Right cardiac atrium (tissue), 5 donors: ENCODE measurements at regions not wholly inside any gene's neighbourhood (a gene's known extent, or its start where the extent isn't known, plus 50 kb on each side); places are given as distances from the start of the nearest gene placed in this dataset.

Source experiments
- ATAC-seq, 2 donors: fragments of 200-7000 bp; cut with Tn5 transposase; one replicate each; pipeline versions ENCODE4 v1.8.0 to v1.9.1; 2020; ENCODE audit warnings: moderate library complexity in 2 of 2, mild to moderate bottlenecking in 1 of 2
- DNase-seq, 3 donors: peaks; one replicate each; pipeline ENCODE4 v3.0.0-alpha.2; 2020
- H3K27ac ChIP-seq: one replicate; pipeline ENCODE4 v1.5.1; 2013; ENCODE audit warnings: mild to moderate bottlenecking, low read length, control low read depth, moderate library complexity
- H3K27me3 ChIP-seq: one replicate; pipeline ENCODE4 v1.6.1; 2013; ENCODE audit not compliant: control insufficient read depth, insufficient read depth
- H3K4me1 ChIP-seq: one replicate; pipeline ENCODE4 v1.6.1; 2013; ENCODE audit warnings: low read length; ENCODE audit not compliant: control insufficient read depth, insufficient read depth
- H3K4me3 ChIP-seq: one replicate; pipeline ENCODE4 v1.5.1; 2013; ENCODE audit warnings: low read length, control low read depth
- H3K9me3 ChIP-seq: one replicate; pipeline ENCODE4 v1.6.1; 2013; ENCODE audit warnings: low read length; ENCODE audit not compliant: control insufficient read depth
- WGBS: extraction: QIAGEN DNeasy Blood & Tissue Kit; methylation state at CpG from one replicate; pipeline ENCODE4 v1.1.7; 2013; 5-methylcytosine and 5-hydroxymethylcytosine counted together
- intact Hi-C, 4 donors: fragments of 100-400 bp; cut with DNase I; formaldehyde crosslinking; loops; one replicate each; pipeline versions ENCODE4 v1.11.0 to v1.14.0; 2022 to 2023
- donor health status: healthy with polysubstance abuse.
- donor health status: DM: no; HTN: yes; CAD: no.
- donor health status: DM: no; HTN: no; CAD: no.
- donor health status: DM: no; HTN: yes; CAD: no; lungs with severe emphysema.
- donor health status: DM: yes; HTN: yes; CAD: no.

GRCh38 chr7:26928703-26929347 lies 64.4 kb upstream of the SKAP2 start:
- no peak overlapping the region for H3K27ac ChIP-seq
- ATAC-seq (no peak), DNase-seq (no peak)
- no peaks in the 10 kb centered on the region for H3K4me1 ChIP-seq
- WGBS = 58% methylated on average over 5 of the region's 5 CpGs
- H3K27me3 ChIP-seq = no peaks in the 10 kb centered on the region
- H3K4me3 ChIP-seq = no peak overlapping the region
- no peaks in the 10 kb centered on the region for H3K9me3 ChIP-seq
- intact Hi-C loops = no loop called here

GRCh38 chr7:26925768-26926167 lies 61.4 kb upstream of the SKAP2 start:
- no peaks in the 10 kb centered on the region for H3K9me3 ChIP-seq
- 65% methylated on average over 2 of the region's 2 CpGs for WGBS

GRCh38 chr7:26924149-26924767 lies 59.9 kb upstream of the SKAP2 start:
- H3K27ac ChIP-seq = no peak overlapping the region
- H3K27me3 ChIP-seq = no peaks in the 10 kb centered on the region
- ATAC-seq (no peak), DNase-seq (no peak)
- 68% methylated on average over 2 of the region's 2 CpGs for WGBS
- H3K4me1 ChIP-seq = no peaks in the 10 kb centered on the region
- no peaks in the 10 kb centered on the region for H3K9me3 ChIP-seq
- no peak overlapping the region for H3K4me3 ChIP-seq
- intact Hi-C loops = no loop called here

More at GRCh38 chr7:26925768-26926167, 61.4 kb upstream of the SKAP2 start:
- intact Hi-C loops = no loop called here
- Histone ChIP-seq H3K27me3 (no peaks in the 10 kb centered on the region), H3K4me1 (no peaks in the 10 kb centered on the region), H3K27ac (no peak overlapping the region), H3K4me3 (no peak overlapping the region)
- ATAC-seq (no peak), DNase-seq (no peak)

- intact Hi-C loops = no loop called here
- Histone ChIP-seq H3K4me1 (no peaks in the 10 kb centered on the region), H3K27me3 (no peaks in the 10 kb centered on the region), H3K4me3 (no peak overlapping the region), H3K27ac (no peak overlapping the region), H3K9me3 (no peaks in the 10 kb centered on the region)
- WGBS = 78% methylated on average over 2 of the region's 2 CpGs
- ATAC-seq (no peak), DNase-seq (no peak)
Observed at GRCh38 chr7:26919906-26920493, 55.6 kb upstream of the SKAP2 start.

GRCh38 chr7:26918241-26918640 lies 53.9 kb upstream of the SKAP2 start:
- intact Hi-C loops = no loop called here

GRCh38 chr7:26916779-26917320 lies 52.5 kb upstream of the SKAP2 start:
- Histone ChIP-seq H3K9me3 (no peaks in the 10 kb centered on the region), H3K4me3 (no peak overlapping the region), H3K4me1 (no peaks in the 10 kb centered on the region), H3K27me3 (no peaks in the 10 kb centered on the region), H3K27ac (no peak overlapping the region)
- intact Hi-C loops = no loop called here
- ATAC-seq (no peak), DNase-seq (no peak)
- 74% methylated on average over 3 of the region's 3 CpGs for WGBS

More at GRCh38 chr7:26918241-26918640, 53.9 kb upstream of the SKAP2 start:
- Histone ChIP-seq H3K9me3 (no peaks in the 10 kb centered on the region), H3K4me1 (no peaks in the 10 kb centered on the region), H3K27me3 (no peaks in the 10 kb centered on the region), H3K4me3 (no peak overlapping the region), H3K27ac (no peak overlapping the region)
- DNase-seq = no peak
- no peak for ATAC-seq

- H3K27me3 ChIP-seq = no peaks in the 10 kb centered on the region
- ATAC-seq = no peak
- intact Hi-C loops = no loop called here
- H3K4me3 ChIP-seq = no peak overlapping the region
- H3K4me1 ChIP-seq = no peaks in the 10 kb centered on the region
- DNase-seq = no peak
- H3K27ac ChIP-seq = no peak overlapping the region
- H3K9me3 ChIP-seq = no peaks in the 10 kb centered on the region
Observed at GRCh38 chr7:26916336-26916735, 51.9 kb upstream of the SKAP2 start.
